ENCODE measurements at regions not wholly inside any gene's neighbourhood (a gene's known extent, or its start where the extent isn't known, plus 50 kb on each side); places are given as distances from the start of the nearest gene placed in this dataset.

DNA sequence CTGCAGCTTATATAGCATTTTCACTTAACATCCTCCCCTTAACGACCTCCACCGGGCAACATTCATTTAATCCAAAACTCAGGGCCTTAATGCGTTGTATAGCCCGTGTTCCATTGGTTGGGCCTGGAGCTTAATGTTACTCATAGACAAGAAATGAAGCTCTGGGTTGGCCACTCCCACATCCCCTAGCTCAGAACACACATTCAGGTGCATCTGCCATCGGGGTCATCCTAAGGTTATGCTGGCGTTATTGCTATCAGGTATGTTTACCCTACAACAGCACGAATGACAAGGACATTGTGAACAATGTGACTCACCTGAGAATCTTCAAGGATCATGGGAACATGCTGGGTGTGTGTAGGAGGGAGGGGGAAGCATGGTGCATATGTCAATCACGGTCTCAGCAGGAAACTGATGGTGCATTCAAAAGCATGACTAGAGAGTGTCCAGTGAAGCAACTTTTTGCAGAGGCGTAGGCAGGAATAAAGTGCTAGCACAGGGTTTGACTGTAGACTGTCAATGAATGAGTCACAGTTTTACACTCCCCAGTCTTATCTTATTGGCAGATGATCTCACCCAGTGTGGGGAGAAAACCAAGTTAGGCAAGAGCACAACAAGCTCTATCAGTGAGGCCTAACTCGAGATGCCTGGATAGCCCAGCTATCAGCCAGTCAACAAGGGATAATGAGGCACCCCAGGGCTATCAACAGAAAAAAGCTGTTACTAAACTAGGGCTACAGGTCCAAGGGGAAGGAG lies 402.1 kb upstream of the MCTP2 start:
- TF ChIP-seq POLR2A (IDR thresholded peaks at IDR 0.05; ENCODE audit: low read depth, low read length), result no peak
- no peak for TF ChIP-seq POLR2AphosphoS5 (IDR thresholded peaks at IDR 0.05; ENCODE audit: low read depth, low read length)
